ENCODE measurements at regions not wholly inside any gene's neighbourhood (a gene's known extent, or its start where the extent isn't known, plus 50 kb on each side); places are given as distances from the start of the nearest gene placed in this dataset.

GRCh38 chr16:65950211-65950610, 416.3 kb upstream of the CDH5 start:
- no peak overlapping the region for H3K4me3 ChIP-seq (ENCODE audit: low read depth, low read length)
- no peak for TF ChIP-seq CTCF (IDR thresholded peaks at IDR 0.05; ENCODE audit: low read depth, low read length)

- no peak for TF ChIP-seq CTCF (IDR thresholded peaks at IDR 0.05; ENCODE audit: low read depth, low read length)
- no peak overlapping the region for H3K4me3 ChIP-seq (ENCODE audit: low read depth, low read length)
Measured at GRCh38 chr16:65948361-65948760, 418.1 kb upstream of the CDH5 start.

GRCh38 chr16:65947951-65948350, 418.5 kb upstream of the CDH5 start:
- no peak overlapping the region for H3K4me3 ChIP-seq (ENCODE audit: low read depth, low read length)
- TF ChIP-seq CTCF (IDR thresholded peaks at IDR 0.05; ENCODE audit: low read depth, low read length): no peak

DNA sequence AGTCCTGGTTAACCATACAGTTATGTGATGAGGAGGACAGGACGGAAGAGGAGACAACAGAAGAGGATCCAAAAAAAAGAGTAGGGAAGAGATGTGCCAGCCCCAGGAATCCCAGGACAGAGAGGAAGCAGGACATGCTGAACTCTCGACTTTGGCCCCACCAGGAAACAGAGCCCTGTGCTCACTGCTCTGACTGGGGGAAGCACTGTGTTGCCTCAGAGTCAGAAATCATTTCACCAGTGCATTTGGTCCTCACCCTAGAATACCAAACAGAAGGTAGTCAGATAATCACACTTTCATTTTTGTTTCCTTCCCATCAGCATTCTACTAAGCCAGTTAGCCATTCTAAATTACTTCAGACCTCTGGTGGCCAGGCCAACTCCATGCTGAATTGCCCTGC, 421.0 kb upstream of the CDH5 start:
- H3K4me3 ChIP-seq (ENCODE audit: low read depth, low read length): no peak overlapping the region
- TF ChIP-seq CTCF (IDR thresholded peaks at IDR 0.05; ENCODE audit: low read depth, low read length): no peak

DNA sequence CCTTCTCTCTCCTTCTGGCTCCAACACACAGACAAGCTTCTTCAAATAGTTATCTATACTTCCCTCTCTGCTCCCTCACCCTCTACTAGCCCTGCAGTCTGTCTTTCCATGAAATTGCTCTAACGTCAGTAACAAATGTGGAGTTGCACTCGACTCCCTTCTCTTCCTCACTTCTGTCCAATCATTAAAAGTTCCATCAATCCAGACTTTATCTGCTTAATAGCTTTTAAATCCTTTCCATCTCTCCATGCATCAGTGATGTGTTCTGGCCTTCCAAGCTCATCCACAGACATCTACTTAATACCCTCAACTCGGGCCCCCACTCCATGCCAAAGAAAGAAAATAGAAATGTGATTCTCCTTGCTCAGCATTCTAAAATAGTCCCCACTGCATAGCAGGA, 422.1 kb upstream of the CDH5 start:
- TF ChIP-seq CTCF (IDR thresholded peaks at IDR 0.05; ENCODE audit: low read depth, low read length): no peak
- H3K4me3 ChIP-seq (ENCODE audit: low read depth, low read length): no peak overlapping the region

GRCh38 chr16:65940711-65941110, 425.8 kb upstream of the CDH5 start:
- H3K4me3 ChIP-seq (ENCODE audit: low read depth, low read length): no peak overlapping the region
- no peak for TF ChIP-seq CTCF (IDR thresholded peaks at IDR 0.05; ENCODE audit: low read depth, low read length)

DNA sequence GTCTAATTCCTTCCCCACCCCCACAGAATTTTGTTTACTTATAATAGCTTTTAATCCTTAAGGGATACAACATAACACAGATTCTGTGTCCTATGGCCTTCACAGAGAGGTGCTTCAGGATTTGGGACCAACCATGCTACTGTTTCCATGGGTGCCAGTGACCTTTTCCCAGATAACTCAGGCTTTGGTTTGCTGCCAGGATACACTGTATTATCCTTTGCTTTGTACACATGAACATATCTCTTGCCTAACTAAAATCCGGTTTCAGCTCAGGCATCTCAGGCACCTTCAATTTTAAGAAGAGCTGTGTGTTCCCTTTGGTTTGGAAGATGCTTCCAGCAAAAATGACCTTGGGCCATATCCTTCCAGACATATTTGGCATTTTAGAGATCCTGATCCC, 428.4 kb upstream of the CDH5 start:
- no peak for TF ChIP-seq CTCF (IDR thresholded peaks at IDR 0.05; ENCODE audit: low read depth, low read length)
- no peak overlapping the region for H3K4me3 ChIP-seq (ENCODE audit: low read depth, low read length)
